Epithelial cell of proximal tubule (primary cell): ENCODE measurements at regions not wholly inside any gene's neighbourhood (a gene's known extent, or its start where the extent isn't known, plus 50 kb on each side); places are given as distances from the start of the nearest gene placed in this dataset.

ENCODE experiments used
- DNase-seq: peaks from one replicate; pipeline ENCODE4 v3.0.0-alpha.2; 2011; ENCODE audit warnings: low read depth
- H3K4me3 ChIP-seq: 2 replicates; pipeline ENCODE4 v1.5.1; 2011; ENCODE audit warnings: low read depth, mild to moderate bottlenecking, low read length
- TF ChIP-seq, protein P1 (sequence below): conservative IDR thresholded peaks from 2 replicates; pipeline ENCODE4 v1.5.1; 2012; ENCODE audit warnings: low read depth, mild to moderate bottlenecking, low read length

DNA sequence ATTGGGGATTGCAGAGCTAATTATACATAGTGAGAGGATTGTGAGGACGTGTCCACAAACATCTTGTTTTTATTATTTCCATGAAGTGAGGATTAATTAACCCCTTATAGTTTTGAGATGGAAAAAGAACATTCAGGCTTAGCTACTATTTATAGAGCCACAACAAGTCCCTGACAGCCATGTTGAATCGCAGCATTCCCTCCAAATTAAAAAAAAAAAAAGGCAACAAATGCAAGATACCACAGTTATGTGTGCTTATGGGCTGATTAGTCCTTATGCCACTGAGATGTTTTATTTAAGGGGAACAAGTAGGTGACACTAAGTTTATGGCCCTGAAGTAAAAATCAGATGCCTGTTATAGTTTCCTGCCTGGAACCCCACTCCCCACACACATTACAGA, 350.3 kb downstream of the GPAM start:
- DNase-seq, result no peak
- TF ChIP-seq, protein P1, sequence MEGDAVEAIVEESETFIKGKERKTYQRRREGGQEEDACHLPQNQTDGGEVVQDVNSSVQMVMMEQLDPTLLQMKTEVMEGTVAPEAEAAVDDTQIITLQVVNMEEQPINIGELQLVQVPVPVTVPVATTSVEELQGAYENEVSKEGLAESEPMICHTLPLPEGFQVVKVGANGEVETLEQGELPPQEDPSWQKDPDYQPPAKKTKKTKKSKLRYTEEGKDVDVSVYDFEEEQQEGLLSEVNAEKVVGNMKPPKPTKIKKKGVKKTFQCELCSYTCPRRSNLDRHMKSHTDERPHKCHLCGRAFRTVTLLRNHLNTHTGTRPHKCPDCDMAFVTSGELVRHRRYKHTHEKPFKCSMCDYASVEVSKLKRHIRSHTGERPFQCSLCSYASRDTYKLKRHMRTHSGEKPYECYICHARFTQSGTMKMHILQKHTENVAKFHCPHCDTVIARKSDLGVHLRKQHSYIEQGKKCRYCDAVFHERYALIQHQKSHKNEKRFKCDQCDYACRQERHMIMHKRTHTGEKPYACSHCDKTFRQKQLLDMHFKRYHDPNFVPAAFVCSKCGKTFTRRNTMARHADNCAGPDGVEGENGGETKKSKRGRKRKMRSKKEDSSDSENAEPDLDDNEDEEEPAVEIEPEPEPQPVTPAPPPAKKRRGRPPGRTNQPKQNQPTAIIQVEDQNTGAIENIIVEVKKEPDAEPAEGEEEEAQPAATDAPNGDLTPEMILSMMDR, result no peak
- H3K4me3 ChIP-seq, result no peak overlapping the region

DNA sequence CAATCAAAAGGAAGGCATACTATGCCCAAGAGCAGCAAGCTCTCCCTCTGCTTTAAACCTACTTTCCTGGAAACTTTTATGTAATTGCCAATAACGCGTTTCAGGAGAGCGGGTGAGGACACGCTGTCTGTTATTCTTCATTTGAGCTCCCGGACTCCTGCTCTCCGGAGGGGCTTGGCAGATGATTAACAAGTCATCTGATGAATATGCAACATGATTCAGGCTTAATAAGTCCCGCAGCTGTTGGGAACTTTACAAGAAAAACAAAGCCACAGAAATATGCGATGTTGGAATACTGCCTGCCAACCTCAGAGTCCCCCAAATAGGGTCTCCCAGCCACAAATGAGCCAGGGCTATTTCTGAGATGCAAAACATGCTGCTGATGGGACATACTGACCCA, 348.0 kb downstream of the GPAM start:
- H3K4me3 ChIP-seq, result no peak overlapping the region
- DNase-seq, result peak; percentile 73
- TF ChIP-seq, protein P1, result no peak

DNA sequence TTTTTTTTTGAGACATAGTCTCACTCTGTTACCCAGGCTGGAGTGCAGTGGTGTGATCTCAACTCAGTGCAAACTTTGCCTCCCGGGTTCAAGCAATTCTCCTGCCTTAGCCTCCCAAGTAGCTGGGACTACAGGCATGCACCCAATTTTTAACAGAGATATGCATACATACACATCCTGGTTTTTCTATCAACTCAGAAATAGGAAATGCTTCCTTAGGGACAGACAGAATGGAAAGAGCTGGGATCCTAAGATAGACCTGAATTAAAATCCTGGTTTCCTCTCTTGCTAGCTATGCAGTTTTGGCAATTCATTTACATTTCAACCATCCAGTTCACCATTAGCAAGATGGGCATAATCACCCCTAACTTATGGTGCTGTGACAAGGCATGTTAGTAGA, 347.5 kb downstream of the GPAM start:
- DNase-seq, result no peak
- TF ChIP-seq, protein P1, result no peak

DNA sequence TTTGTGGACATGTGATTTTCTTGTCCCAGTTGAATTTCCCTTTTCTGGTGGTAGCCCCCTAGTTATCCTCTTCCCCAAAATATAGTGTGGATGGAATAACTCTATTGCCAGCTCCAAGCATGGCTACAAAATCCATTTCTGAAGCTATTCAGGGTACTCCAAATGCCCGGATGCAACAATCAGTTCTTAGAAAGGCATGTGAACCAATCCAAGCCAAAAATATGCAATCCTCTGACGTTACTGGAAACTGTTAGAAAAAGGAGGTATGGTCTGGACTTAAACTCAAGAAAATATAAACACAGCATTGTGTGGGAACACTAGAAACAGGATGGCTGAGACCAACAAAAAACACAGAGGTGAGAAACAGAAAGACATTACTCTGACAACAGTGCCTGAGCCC, 347.0 kb downstream of the GPAM start:
- no peak overlapping the region for H3K4me3 ChIP-seq
- DNase-seq, result no peak
- TF ChIP-seq, protein P1, result no peak

More for the DNA sequence above, 347.5 kb downstream of the GPAM start:
- H3K4me3 ChIP-seq, result no peak overlapping the region

DNA sequence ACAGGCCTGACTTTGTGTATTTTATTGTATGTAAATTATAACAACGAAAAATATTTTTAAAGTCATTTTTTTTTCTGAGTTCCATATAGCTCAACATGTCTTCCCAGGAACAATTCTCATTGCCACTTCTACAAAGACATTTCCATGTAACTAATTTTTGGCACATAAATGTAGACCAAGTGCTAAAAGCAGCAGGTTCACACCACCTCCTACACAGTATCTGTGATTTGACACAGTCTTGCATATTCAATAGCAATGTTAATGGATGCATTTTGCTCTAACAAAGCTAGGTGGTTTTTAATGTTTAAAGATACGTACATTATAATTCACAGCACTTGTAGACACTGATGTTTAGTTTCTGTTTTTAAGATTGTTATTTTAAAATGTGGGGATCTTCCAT, 346.5 kb downstream of the GPAM start:
- TF ChIP-seq, protein P1, result no peak
- no peak overlapping the region for H3K4me3 ChIP-seq
- DNase-seq, result no peak

DNA sequence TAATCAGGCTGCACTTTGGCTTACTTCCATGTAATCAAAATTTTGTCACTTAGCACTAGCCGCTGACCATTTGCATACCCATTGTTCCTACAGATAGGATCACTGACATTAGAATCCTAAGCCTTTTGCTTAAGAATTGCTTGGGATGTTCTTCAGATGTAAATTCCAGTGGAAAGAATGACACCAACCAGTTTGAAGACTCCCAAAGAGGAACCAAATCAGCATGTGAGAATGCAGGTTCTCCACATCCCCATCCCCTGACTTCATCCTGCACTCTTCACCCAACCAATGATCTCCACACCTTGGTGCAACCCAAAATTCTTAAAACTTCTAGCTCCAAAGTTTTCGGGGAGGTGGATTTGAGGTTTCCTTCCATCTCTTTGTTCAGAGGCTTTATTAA, 345.6 kb downstream of the GPAM start:
- no peak for DNase-seq
- no peak overlapping the region for H3K4me3 ChIP-seq
- TF ChIP-seq, protein P1, result no peak

DNA sequence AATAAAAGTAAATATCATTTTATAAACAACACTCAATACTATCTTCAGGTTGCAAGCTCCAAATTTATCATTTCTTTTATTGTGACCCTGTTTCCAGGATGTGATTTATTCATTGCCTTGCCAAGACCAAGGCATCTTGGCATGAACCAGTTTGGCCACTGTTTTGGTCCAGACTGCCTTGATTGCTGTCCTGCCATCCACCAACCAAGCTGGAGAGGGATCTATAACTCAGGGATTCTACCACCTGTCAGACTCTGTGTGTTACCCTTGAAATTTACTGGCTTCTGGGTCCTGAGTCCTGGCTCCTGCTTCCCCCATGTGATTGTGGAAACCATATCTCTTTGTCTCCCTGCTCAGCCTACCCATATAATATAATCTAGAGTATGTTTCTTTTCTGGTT, 343.0 kb downstream of the GPAM start:
- DNase-seq, result no peak
- TF ChIP-seq, protein P1, result no peak
- no peak overlapping the region for H3K4me3 ChIP-seq
